HG03354 (cell line): ENCODE measurements at regions not wholly inside any gene's neighbourhood (a gene's known extent, or its start where the extent isn't known, plus 50 kb on each side); places are given as distances from the start of the nearest gene placed in this dataset.

Experiments used
- ATAC-seq: cut with Tn5 transposase; IDR thresholded peaks from one replicate; pipeline ENCODE4 v1.9.1; 2021; ENCODE audit warnings: mild to moderate bottlenecking; ENCODE audit not compliant: unreplicated experiment, poor library complexity, severe bottlenecking

GRCh38 chr3:102595057-102595456 is 160.2 kb downstream of the ZPLD1 start:
- ATAC-seq: no peak

DNA sequence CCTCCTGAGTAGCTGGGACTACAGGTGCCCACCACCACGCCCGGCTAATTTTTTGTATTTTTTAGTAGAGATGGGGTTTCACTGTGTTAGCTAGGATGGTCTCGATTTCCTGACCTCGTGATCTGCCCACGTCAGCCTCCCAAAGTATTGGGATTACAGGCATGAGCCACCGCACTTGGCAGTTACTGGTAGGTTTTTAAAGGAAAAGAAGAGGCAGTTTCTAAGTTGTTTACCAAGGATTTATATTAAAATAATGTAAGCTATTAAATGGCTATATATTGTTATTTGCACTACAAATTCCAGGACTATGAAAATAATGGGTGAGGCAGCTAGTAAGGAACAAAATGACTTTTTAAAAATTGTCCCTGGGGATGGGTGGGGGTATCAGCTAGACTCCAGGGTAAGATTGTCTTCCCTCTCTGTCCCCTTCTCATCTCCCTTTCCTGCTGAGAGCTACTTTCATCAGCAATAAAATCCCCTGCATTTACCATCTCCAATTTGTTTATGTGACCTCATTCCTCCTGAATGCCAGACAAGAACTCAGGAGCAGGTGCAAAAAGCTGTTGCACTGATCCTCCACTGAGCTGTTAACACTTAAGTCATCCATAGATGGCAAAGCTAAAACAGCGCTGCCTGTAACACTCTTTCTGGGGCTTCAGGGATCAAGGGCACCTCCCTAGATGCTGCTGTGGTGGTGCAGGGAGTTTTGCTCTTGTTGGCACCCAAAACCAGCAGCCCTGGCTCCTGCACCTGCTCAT is 165.2 kb downstream of the ZPLD1 start:
- ATAC-seq: no peak

DNA sequence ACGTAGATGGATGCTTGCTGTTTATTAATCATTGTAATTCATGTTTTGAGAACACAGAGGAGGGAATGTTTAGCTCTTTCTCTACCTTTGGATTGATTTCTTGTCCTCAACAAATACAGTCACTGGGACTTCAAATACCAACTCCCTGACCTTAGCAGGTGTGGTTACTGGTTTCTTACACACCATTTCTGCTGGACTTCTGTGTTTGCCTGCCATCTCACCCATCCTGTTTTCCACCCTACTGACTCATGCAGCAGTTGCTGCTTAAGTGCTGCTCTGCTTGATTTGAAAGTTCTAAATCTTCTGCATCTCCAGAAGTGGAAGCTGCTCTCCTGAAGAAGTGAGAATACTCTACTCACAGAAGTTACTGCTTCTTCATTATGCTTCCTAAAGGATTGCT is 170.3 kb downstream of the ZPLD1 start:
- ATAC-seq: no peak

GRCh38 chr3:102608875-102609274 is 174.1 kb downstream of the ZPLD1 start:
- no peak for ATAC-seq

DNA sequence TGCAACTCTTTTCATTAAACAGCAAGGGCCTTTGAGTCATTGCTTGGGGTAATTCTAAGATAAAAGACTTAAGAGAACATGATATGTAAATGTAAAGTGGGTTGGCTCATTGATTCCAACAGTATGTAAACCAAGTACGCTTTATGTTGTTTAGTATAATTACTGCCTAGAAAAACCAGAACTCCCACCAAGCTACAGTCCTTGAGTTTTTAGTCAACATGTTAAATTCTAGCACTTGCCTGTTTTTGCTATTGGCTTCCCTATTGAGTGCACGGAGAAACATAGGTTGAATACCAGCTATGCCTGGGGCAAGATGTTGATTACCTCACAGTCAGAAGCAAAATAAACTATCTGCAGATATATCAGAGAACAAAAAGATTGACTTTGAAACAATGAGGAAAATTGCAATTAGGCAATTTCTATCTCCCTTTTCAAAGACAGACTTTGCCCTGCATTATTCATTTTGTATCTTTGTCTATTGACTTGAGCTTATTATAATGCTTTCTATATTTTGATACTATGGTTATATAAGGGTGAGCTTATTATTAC is 179.3 kb downstream of the ZPLD1 start:
- no peak for ATAC-seq

- ATAC-seq: no peak
Measured at GRCh38 chr3:102614585-102614984, 179.8 kb downstream of the ZPLD1 start.

GRCh38 chr3:102617381-102617780 is 182.6 kb downstream of the ZPLD1 start:
- ATAC-seq: no peak

GRCh38 chr3:102619361-102619760 is 184.5 kb downstream of the ZPLD1 start:
- ATAC-seq: no peak

GRCh38 chr3:102629943-102630342 is 195.1 kb downstream of the ZPLD1 start:
- no peak for ATAC-seq

- ATAC-seq: no peak
Measured at GRCh38 chr3:102630531-102630930, 195.7 kb downstream of the ZPLD1 start.

GRCh38 chr3:102643546-102643945 is 208.7 kb downstream of the ZPLD1 start:
- ATAC-seq: no peak

GRCh38 chr3:102646557-102646956 is 211.7 kb downstream of the ZPLD1 start:
- no peak for ATAC-seq

DNA sequence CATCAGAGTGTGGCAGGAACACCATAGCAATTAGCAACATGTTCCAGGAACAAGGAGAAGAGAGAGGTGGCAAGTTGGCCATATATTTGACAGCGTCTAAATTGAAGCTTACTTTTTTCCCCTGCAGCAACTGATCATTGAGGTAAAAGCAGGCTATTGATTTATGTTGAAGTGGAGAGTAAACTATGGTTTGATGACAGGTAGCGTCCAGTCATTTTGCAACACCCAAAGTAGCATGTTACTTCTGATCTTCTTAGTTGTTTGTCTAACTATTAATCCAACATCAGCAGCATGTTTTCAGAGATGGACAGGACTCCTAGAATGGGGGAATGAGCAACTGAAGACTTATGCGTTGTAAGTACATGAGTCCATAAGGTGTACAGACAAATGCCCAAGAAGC is 225.8 kb downstream of the ZPLD1 start:
- no peak for ATAC-seq

- ATAC-seq: no peak
Measured at GRCh38 chr3:102661707-102662497, 227.1 kb downstream of the ZPLD1 start.

DNA sequence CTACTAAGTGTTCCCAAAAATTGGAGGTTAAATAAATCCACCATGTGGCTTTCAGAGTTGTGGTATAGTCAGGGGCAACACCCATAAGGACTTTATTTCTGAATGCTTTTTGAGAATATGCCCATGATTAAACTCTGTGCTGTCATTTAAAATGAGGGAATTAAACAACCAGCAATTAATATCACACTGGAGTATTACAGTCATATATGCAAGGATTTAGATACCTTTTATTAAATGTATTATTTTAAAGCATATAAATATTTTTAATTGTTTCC is 227.6 kb downstream of the ZPLD1 start:
- no peak for ATAC-seq

DNA sequence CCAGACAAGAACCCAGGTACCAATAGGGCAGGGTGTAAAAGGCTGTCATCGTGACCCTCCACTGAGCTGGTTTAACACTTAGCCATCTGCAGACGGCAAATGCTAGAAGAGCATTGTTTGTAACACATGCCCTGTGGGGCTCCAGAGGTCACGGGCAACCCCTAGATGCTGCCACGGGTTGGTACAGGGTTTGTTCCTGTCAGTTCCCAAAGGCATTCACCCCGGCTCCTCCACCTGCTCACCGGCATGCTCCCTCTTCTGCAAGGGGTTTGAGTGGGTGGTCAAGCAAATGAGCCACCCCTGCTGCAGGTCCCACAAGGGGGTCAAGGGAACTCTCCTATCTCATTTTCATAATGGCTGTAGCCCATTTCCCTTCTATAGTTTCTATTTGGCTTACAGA is 229.3 kb downstream of the ZPLD1 start:
- ATAC-seq: no peak

- no peak for ATAC-seq
Measured at GRCh38 chr3:102665183-102665582, 230.4 kb downstream of the ZPLD1 start.

- no peak for ATAC-seq
Measured at GRCh38 chr3:102668247-102668646, 233.4 kb downstream of the ZPLD1 start.

DNA sequence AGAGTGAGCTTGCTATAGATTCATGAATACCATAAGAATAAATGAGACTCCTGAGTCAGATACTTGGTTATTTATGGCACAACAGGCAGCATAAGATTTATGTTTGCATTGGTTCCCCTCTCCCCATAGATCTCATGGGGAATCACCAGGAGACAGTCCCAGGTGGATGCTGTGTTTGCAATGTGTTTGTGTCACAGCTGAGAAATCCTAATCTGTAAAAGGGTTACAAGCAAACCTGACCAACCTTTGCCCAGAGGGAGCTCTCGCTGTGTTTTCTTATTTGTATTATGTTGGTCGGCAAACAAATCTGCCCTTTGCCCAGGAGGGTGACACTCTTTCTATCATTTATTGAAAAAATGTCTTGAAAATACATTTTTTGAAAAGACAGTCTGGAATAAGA is 236.2 kb downstream of the ZPLD1 start:
- no peak for ATAC-seq

DNA sequence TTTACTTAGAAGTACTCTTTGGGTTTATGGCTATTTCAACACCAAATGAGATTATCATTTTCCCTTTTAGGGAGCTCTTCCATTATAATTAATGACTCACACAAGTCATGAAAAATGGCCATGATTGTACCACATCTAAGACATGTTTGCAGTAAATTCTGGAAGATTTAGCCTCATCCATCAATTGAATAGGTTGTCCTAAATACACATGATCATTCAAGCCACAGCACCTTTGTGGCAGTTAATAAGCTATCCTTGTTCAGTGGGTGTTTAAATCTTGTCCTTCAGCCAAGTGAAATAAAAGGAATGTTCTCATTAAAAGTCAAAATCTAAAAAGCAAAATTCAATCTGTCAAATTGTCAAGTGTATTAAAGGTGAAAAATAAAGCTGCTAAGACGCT is 237.5 kb downstream of the ZPLD1 start:
- no peak for ATAC-seq
